ENCODE measurements at regions not wholly inside any gene's neighbourhood (a gene's known extent, or its start where the extent isn't known, plus 50 kb on each side); places are given as distances from the start of the nearest gene placed in this dataset.
"Not testable (repeated sequence)": the region's sequence is repeated elsewhere in the genome, so short reads cannot be mapped to it uniquely, and the experiment has no call there.

DNA sequence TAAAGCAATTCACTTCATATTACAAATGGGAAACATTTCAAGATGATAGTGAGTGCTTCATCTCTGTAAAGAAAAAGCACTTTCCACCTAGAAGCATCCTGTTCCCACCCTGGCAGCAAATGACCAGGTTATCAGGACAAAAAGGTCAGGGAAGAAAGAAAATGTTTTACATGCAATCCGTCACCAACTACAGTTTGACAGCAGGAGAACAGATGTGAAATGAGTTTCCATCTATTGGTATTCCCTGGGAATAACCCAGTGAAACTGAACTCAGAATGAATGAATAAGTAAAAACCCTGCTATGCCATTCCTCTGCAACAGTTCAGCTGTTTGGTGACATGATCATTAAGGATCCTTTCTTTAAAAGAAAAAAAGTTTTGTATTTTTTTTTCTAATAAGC is 67.6 kb downstream of the HTR1A start:
- no peak for DNase-seq

DNA sequence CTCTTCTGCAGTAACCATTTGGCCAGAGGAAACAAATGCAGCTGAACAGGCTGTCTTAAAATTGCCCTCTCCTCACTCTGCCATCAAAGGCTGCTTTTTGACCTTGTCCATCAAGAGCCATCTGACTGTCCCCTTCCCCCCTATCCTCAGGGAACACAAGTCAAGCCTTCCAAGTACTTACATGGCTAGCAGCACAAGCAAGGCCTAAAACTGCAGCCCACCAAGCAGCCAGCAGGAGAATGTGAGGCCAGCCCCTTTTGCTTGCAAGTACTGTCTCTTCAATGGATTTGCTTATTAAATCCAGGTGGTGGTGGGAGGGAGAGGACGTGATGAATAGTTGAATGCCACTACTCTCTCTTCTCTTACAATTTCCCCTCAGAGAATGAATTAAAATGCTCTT is 83.5 kb downstream of the HTR1A start:
- DNase-seq: no peak

DNA sequence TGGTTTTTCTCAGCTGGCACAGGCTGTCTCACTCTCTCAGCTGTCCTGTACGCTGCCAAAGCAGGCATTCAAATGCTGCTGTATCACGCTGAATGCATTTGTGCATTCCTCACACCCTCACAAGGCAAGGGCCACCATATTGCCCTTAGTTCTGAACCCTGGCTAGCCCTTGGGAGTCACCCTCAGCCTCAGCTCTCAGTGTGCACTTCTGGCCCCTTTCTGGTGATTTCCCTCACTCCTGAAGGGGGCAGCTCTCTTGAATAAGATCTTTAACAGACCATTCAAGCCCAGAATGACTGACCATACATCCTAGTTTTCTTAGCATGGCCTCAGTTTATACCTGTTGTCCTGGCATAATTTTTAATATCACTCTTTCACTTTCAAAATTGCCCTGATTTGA is 84.3 kb downstream of the HTR1A start:
- DNase-seq: no peak

DNA sequence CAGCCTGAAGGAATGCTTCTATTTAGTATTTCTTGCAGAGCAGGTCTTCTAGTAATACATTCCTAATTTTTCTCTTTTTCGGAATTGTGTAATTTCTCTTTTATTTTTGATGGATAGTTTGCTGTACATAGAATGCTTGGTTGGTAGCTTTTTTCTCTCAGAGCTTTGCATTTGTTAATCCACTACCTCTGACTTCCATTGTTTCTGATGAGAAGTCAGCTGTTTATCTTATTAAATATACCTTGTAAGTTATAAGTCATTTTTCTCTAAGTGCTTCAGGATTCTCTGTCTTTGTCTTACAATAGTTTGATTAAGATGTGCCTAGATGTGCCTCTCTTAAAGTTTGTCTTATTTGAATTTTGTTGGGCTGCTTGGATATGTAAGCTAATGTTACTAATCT is 101.9 kb downstream of the HTR1A start:
- DNase-seq: no peak

DNA sequence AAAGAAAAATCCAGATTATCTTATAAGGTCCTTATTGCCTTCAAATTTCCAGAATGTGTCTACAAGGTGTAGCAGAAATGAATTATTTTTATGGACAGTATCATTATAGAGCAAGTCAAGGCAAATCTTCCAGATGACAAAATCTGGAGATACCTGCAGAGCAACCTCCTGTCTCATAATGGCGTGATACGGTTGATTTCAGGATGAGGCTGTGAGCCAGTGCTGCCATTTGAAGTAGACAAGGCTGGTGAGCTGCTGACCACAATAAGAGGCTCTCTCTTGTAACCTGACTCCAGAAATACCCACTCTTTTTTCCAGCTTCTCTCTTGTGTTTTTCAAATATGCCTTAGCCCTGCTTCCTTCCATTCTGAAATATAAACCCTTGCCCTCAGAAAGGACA is 108.2 kb downstream of the HTR1A start:
- DNase-seq: no peak

DNA sequence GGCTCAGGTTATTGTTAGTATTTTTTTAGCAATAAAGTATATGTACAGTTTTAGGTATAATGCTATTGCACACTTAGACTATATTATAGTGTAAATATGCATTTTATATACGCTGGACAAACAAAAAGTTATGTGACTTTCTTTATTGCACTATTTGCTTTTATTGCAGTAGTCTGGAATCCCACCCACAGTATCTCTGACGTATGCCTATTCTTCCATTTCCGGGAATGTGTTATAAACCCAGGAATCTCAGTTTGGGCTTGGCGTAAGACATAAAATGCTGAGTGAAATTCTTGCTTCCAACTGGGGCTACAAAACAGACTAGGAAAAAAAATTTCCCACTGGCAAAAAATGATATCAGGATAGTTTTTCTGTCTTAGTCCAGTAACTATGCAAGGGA is 119.1 kb downstream of the HTR1A start:
- no peak for DNase-seq

DNA sequence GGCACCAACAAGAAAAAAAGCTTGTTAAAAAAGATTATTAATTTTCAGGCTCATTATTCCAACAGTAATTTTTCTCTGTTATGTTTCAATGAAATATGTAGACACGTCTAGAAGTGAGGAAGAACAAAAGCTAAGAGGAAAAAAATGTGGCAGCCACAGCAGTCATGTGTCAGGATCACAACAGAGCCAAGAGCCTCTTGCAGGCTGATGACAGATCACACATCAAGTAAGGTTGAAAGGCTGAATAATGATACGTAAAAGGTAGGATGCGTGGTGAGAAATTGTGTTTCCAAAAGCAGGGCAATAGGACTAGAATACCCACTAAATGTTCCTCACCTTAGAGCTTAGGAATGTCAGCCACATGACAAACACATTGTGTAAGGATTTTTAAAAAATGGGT is 124.8 kb downstream of the HTR1A start:
- DNase-seq: no peak

DNA sequence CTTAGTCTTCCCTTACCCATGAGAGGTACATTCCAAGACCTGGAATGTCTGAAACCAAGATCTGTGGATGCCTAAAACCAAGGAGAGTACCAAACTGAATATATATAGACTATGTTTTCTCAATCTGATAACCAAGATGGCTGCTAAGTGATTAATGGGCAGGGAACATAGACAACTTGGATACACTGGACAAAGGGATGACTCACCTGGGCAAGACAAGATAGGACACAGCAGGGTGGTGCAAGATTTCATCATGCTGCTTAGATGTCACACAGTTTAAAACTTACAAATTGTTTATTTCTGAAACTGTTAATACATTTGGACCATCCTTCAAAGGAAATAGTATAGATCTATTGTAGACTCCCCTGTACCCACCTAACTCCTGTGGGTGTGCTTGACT is 130.9 kb downstream of the HTR1A start:
- DNase-seq: no peak

DNA sequence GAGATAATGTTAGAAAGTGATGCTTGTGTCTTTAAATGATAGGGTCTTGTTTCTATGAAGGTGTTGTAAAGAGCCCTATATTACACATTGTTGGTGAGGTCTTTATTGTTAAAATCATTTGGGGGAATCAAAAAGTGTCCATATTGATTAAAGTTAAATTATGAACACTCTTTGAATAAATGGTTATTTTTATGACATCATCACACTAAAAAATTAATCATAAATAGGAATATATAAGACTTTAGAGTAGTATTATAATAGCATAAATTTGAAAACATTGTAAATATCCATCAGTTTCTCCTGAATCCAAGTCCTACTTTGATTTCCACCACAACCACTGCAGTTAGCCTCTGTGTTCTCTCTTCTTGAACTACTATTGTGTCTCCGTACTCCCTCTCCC is 136.3 kb downstream of the HTR1A start:
- DNase-seq: no peak

DNA sequence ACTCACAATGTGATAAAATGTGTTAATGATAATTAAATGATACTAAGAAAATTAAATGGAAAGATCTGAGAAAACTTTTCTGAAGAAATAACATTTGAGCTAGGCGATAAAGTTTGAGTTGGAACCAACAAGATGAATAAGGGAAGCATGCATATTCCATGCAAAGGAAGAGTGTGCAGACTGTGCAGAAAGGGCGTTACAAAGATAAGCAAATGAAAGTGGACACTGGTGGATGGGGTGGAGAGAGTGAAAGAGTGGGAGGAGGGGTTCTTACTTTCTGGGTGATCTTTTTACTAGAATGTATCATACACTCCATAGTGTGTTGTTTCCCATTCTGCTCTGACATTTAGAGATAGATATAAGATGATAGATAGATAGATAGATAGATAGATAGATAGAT is 138.7 kb downstream of the HTR1A start:
- no peak for DNase-seq

DNA sequence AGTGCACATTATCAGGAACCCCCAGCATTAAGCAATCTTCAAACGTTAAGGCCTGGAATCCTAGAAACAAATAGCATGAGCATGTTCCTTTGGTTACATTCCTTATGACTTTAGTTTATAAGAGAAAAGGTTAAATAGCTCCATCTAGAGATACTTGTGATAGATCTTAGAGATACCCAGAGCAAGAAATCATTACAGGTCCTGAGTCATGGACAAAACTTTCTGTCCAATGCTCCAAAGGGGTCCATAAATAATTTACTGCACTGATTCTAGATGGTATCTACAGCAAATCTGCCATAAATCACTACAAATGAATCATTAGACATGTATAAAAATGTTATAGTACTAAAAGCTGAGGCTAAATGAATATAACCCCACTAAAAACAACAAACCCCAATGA is 139.6 kb downstream of the HTR1A start:
- no peak for DNase-seq

DNA sequence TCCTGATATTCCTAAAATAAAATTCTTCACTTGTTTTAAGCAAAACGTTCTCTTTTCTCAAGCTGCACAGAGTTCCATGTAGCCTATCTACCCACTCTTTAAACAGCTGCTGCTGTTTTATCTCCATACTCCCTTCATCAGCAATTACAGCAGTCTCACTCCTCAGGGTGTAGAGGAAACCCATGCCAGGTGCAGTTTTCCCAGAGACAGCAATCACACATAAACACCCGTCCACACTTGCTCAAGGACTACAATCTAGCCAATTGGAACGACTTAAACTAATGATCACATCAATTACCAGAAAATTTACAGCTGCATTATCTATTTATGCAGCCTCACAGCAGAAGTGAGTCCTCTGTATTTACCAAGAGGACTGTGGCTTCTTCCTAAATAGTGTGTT is 141.7 kb downstream of the HTR1A start:
- no peak for DNase-seq

DNA sequence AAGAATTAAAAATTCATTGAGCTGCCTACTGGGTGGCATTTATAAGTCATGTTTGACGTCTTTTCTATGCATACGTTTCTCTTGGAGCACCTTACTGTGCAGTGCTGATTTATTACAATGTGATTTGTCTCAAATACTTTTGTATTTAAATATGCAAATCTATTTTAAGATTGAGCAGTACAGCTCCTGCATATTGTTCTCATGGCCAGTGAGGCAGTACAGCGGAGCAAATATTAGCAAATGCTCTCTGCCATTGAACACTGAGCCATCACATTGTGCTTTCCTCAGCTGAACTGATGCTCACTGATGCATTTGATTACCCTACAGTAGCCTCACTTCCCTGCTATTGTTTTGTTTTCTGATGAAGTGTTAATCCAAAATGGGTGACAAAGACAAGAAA is 149.6 kb downstream of the HTR1A start:
- no peak for DNase-seq

DNA sequence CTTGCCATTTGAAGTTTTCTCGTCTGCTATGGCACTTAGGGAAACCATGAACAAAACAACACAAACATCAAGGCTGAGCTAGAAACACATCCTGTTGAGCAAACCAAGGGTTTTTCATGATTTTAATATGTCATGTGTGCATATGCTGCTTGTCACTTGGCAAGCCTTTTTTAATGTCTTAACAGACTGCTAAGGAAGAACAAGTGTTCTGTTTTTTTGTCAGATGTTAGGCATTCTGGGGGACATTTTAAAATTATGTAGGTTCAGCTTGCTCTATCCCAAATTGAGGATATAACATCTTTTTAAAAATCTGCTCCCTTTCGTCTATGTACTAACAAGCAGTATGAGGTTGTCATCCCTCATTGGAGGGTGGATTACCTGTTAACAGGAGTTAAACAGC is 150.3 kb downstream of the HTR1A start:
- no peak for DNase-seq

DNA sequence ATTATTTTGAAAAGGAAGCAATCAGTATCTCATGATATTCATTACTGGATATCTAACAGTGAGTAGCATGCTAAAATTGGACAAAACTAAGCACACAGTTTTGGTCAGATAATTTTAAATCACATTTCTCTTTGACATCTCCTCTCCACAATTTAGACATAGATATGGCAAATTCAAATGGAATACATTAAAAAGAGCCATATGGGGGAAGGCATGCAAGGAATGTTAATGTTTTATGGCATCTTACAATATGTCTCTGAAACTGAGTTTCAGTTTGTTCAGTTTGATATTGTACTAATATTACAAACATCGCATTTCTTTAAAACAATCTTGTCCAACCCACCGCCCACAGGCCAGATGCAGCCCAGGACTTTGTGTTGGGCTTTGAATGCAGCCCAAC is 151.0 kb downstream of the HTR1A start:
- no peak for DNase-seq

DNA sequence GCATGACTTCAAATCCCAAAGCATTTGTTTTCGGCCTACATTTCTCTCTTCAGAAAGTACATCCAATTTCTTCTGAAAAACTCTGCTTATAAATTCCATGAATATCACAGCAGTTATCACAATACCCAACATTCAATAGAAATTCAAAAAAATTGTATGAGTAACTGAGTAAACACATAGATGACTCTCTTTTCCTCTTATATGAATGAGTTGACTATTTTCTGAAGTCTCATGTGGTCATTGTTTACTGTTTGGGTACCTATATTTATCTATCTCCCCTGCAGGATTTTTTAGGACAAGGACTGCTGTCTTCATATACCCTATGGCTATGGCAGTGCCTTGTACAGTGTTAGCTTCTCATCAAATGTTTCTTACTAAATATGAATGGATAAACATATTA is 157.1 kb downstream of the HTR1A start:
- DNase-seq: no peak

DNA sequence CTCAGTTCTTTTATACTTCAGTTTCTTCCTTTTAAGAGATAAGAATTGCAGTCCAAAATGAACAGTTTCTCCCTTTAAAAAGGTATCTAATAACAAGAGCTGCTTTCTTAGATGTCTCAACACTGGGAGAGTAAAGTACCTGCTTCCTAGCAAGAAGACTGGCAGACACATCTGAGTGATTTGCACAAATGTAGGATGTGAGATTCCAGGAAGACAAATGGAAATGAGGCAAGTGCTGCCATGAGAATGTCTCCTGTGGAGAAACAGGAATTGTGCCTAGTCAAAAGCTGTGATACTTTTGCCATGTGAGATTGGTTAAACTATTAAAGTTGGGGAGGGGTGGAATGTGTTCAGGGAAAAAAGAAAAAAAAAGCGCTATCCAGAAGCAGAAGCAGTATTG is 159.1 kb downstream of the HTR1A start:
- no peak for DNase-seq

DNA sequence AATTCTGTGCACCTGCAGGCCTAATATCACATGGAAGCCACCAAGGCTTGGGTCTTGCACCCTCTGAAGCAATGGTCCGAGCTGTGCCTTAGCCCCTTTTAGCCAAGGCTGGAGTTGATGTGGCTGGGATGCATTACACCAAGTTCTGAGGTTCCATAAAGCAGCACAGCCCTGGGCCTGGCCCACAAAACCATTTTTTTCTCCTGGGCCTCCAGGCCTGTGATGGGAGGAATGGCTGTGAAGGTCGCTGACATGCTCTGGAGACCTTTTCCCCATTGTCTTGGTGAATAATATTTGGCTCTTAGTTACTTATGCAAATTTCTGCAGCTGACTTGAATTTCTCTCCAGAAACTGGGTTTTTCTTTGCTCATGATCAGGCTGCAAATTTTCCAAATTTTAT is 167.3 kb downstream of the HTR1A start:
- no peak for DNase-seq

DNA sequence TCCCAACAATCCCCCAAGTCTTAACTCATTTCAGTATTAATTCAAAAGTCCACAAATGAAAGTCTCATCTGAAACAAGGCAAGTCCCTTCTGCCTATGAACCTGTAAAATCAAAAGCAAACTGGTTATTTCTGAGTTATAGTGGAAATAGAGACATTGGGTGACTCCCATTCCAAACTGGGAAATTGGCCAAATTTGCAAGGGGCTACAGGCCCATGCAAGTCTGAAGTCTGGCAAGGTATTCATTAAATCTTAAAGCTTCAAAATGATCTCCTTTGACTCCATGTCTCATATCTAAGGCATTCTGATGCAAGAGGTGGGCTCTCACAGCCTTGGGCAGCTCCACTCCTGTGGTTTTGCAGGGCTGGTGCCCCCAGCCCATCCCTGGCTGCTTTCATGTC is 167.9 kb downstream of the HTR1A start:
- no peak for DNase-seq

DNA sequence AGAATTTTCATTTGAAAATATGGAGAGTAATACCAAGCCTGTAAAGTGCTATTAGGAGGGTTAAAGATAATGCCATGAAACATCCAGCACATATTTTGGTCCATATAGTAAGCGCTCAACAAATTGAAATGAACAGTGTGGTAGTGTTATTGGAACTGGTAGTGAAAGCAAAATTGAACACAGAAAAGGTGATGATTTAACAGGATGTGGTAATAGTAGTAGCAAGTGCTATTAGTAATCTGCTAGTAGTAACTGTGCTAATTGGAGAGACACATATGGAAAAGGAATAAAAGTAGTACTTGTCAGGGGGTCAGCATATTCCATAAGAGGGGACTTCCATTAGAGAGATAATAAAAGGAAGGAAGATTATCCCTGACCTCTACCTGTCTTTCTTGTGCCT is 187.3 kb downstream of the HTR1A start:
- DNase-seq: no peak

DNA sequence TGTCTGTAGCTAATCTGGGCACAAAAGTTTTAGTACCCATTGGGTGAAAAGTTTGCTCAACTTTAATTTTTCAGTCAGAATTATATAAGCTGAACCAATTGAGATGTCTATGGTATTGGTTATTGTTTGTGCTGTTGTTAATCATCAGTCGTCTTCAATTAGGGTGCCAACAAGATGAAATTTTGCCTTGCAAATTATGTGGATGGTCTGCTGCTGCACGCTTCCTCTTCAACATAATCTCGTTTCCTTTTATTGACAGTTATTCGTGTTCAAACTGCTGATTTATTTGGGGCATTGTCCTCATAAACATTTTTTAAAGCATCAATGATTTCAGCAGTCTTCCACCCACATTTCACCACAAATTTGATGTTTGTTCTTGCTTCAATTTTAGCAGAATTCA is 194.0 kb downstream of the HTR1A start:
- DNase-seq: no peak

DNA sequence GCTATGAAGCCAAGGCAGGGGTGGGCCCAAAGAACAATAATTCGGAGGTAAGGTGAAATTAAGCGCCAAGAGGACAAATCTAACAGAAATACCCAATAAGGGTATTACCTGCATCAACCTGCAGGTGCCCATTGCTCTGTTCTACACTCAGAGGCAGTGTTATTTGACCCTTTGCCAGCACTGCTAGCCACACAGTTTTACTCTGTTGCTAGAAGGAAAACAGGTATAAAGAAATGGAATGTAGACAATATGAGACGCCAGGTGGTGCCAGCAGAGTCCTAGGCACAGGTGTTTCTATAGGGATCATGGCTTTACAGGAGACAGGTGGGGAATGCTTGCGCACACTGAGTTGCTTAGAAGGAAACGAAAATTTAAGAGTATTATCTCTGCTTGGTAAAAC is 201.3 kb downstream of the HTR1A start:
- no peak for DNase-seq

DNA sequence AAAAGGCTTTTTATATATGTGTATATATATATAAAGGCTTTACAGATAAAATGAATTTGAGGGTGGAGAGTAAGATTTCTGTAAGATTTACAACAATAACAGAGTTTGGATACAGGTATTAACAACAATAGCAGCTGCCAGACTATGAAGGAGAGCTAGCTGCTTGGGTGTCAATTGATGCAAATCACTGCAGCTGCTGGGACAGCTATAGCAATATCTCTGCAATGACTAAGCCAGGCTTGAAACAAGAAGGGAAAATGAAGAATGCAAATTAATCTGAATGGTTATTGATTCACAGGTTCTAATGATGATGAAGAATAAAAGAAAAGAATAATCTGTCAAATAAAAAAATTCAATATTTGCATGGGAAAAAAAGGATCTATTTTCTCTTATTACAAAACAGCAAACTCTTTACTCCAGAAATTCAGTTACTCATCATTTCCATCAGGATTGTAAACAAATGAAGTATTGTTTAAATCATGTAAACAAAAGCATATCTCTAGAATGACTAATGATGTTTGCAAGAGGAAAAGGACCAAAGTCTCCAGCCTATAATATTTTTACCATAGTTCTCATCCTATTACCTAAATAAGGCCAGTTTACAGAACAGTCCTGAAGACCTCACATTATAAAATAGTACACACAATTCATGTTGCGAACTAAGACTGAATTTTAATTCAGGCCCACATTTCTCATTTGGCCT is 219.0 kb downstream of the HTR1A start:
- no peak for DNase-seq

DNA sequence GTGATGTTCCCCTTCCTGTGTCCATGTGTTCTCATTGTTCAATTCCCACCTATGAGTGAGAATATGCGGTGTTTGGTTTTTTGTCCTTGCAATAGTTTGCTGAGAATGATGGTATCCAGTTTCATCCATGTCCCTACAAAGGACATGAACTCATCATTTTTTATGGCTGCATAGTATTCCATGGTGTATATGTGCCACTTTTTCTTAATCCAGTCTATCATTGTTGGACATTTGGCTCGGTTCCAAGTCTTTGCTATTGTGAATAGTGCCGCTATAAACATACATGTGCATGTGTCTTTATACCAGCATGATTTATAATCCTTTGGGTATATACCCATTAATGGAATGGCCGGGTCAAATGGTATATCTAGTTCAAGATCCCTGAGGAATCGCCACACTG is 229.4 kb downstream of the HTR1A start:
- DNase-seq: not testable (repeated sequence)

DNA sequence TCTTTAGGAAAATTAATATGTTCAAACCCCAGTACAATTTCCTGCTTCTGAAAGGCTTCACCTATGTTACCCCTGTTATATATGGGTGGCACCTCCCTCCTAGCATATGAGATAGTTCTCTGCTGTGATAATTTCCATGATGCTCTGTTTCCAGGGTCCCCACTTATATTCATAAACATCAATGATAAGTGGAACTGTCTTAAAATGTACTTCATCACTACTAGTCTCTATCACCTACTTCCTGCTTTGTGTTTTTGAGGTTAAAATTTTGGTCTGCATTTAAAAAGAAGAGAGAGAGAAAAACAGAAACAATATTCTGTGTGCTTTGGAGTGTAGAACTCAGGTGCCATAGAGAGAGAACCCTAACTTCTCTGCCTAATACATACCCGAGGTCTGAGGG is 234.7 kb downstream of the HTR1A start:
- no peak for DNase-seq

DNA sequence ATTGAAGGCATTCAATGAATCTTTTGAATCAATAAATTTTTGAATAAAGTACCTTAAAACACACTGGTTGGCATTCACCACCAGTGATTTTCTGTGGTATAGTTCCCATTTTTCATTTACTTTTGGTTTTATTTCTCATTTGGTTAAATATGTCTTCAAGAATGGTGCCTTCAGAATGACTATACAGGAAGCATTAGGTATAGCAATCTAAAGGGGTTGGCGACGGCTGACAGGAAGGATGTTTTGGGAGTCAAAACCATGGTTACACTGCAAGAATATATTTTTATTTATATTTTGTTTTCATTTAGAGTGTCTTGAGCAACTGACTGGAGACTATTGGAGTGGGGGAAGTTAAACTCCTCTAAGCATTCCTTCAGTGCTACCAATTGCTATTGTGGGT is 235.7 kb downstream of the HTR1A start:
- DNase-seq: no peak

Measured in hematopoietic multipotent progenitor cell treated with erythropoietin and hydrocortisone succinate and interleukin-3 and kit ligand, for 6 days (in vitro differentiated cells).